HepG2 (cell line): ENCODE measurements at regions not wholly inside any gene's neighbourhood (a gene's known extent, or its start where the extent isn't known, plus 50 kb on each side); places are given as distances from the start of the nearest gene placed in this dataset.

Source experiments
- ATAC-seq: fragments of 200-7000 bp; cut with Tn5 transposase; 3 replicates; pipeline ENCODE4 v1.9.1; 2020; ENCODE audit warnings: mild to moderate bottlenecking, moderate library complexity
- BruUV-seq: library from RNA; stranded (reverse); fragments of 400-500 nt; replicated peaks from 2 replicates; lab custom pipeline; 2021; lab: Mats Ljungman, UMichigan
- CTCF ChIA-PET: fragments of 300-600 bp; formaldehyde crosslinking; extraction: SDS; loops from one replicate; lab custom pipeline; 2021; ENCODE audit warnings: low total read pairs, inconsistent platforms, low intra/inter-chr PET ratio; lab: Yijun Ruan, JAX
- POLR2A ChIA-PET: fragments of 350-600 bp; sonication (Branson Sonifier 250); formaldehyde crosslinking; loops from one replicate; lab custom pipeline; 2020; ENCODE audit warnings: antibody characterized with exemption, inconsistent platforms; lab: Yijun Ruan, JAX
- DNase-seq: peaks from one replicate; pipeline ENCODE4 v3.0.0-alpha.2; 2015; ENCODE audit warnings: low spot score
- FAIRE-seq: peaks from 3 replicates; lab custom pipeline; 2011; peaks lifted over from hg19 to GRCh38; lab: Jason Lieb, UNC
- H2AFZ ChIP-seq: one replicate; pipeline ENCODE4 v1.6.1; 2011; ENCODE audit warnings: low read length, inconsistent platforms
- H3K27ac ChIP-seq: fragments of 300-600 bp; 3 replicates; pipeline ENCODE4 v1.8.0; 2011; ENCODE audit warnings: mixed run types, mild to moderate bottlenecking, mixed read lengths, low read length, inconsistent platforms; ENCODE audit not compliant: insufficient read depth; ENCODE audit errors: extremely low read length
- H3K27me3 ChIP-seq, 2 experiments: fragments of 200-600 bp in 1 of 2; 2 replicates in 1 of 2; 3 replicates in 1 of 2; pipeline versions ENCODE4 v1.6.0 to v1.8.0; 2011; ENCODE audit warnings: low read length in 2 of 2, mild to moderate bottlenecking in 2 of 2, moderate library complexity in 2 of 2, inconsistent platforms in 1 of 2; ENCODE audit not compliant: insufficient read depth in 2 of 2, control insufficient read depth in 1 of 2
- H3K36me3 ChIP-seq, 2 experiments: fragments of 200-600 bp in 1 of 2; replicated peaks in 1 of 2; 2 replicates in 1 of 2; 3 replicates in 1 of 2; pipeline versions ENCODE4 v1.5.1 to v1.8.0; 2011; ENCODE audit warnings: low read length in 2 of 2, inconsistent platforms in 1 of 2; ENCODE audit not compliant: insufficient read depth in 2 of 2, control insufficient read depth in 1 of 2
- H3K4me1 ChIP-seq: 2 replicates; pipeline ENCODE4 v1.5.1; 2012; ENCODE audit warnings: low read length, inconsistent platforms; ENCODE audit not compliant: insufficient read depth
- H3K4me2 ChIP-seq: 2 replicates; pipeline ENCODE4 v1.6.0; 2011; ENCODE audit warnings: low read depth, low read length, inconsistent platforms
- H3K4me3 ChIP-seq, 3 experiments: fragments of 200-600 bp in 1 of 3; sonication (generic), shearing (Covaris generic) in 1 of 3; replicated peaks in 1 of 3; 2 replicates each; pipeline ENCODE4 v1.5.1; 2011 to 2016; ENCODE audit warnings: low read length in 3 of 3, inconsistent platforms in 2 of 3, low read depth in 2 of 3, mild to moderate bottlenecking in 2 of 3, control low read depth in 1 of 3, mixed read lengths in 1 of 3; ENCODE audit not compliant: insufficient read depth in 1 of 3
- H3K79me2 ChIP-seq: one replicate; pipeline ENCODE4 v1.6.1; 2011; ENCODE audit warnings: low read length, inconsistent platforms; ENCODE audit not compliant: insufficient read depth
- H3K9ac ChIP-seq: 2 replicates; pipeline ENCODE4 v1.6.0; 2011; ENCODE audit warnings: mild to moderate bottlenecking, low read depth, low read length, inconsistent platforms; ENCODE audit not compliant: insufficient read depth
- H3K9me3 ChIP-seq: 2 replicates; pipeline ENCODE4 v1.5.1; 2012; ENCODE audit warnings: mild to moderate bottlenecking, low read length
- H4K20me1 ChIP-seq: 2 replicates; pipeline ENCODE4 v1.6.0; 2011; ENCODE audit warnings: inconsistent platforms, mild to moderate bottlenecking, low read length, moderate library complexity; ENCODE audit not compliant: insufficient read depth
- AHR ChIP-seq: IDR thresholded peaks from 2 replicates; pipeline ENCODE4 v1.6.1; 2018; ENCODE audit warnings: missing genetic modification reagents, missing compliant biosample characterization
- BCL3 ChIP-seq: sonication (generic); formaldehyde crosslinking; IDR thresholded peaks from 2 replicates; pipeline ENCODE4 v1.5.1; 2020; ENCODE audit warnings: mild to moderate bottlenecking, missing genetic modification reagents, moderate library complexity
- CENPT ChIP-seq: sonication (generic); formaldehyde crosslinking; IDR thresholded peaks from 2 replicates; pipeline ENCODE4 v1.8.0; 2022; ENCODE audit warnings: low read depth, mild to moderate bottlenecking, moderate library complexity, missing genetic modification reagents
- GATA4 ChIP-seq: sonication (generic); IDR thresholded peaks from 2 replicates; pipeline ENCODE4 v1.6.1; 2016; ENCODE audit warnings: antibody characterized with exemption, low read depth, borderline replicate concordance
- GLMP ChIP-seq: sonication (generic); formaldehyde crosslinking; IDR thresholded peaks from 2 replicates; pipeline ENCODE4 v1.9.0; 2021; ENCODE audit warnings: missing genetic modification reagents, mild to moderate bottlenecking, borderline replicate concordance
- PREB ChIP-seq: sonication (generic); formaldehyde crosslinking; IDR thresholded peaks from 2 replicates; pipeline ENCODE4 v1.4.0; 2020; ENCODE audit warnings: missing genetic modification reagents
- SP5 ChIP-seq: IDR thresholded peaks from 2 replicates; pipeline ENCODE4 v1.6.1; 2016; ENCODE audit warnings: low read depth, borderline replicate concordance
- ZBTB25 ChIP-seq: IDR thresholded peaks from 2 replicates; pipeline ENCODE4 v1.6.1; 2018; ENCODE audit warnings: missing genetic modification reagents
- ZNF607 ChIP-seq: sonication (generic); formaldehyde crosslinking; IDR thresholded peaks from 2 replicates; pipeline ENCODE4 v1.5.1; 2020; ENCODE audit warnings: missing genetic modification reagents, mild to moderate bottlenecking, borderline replicate concordance
- ZNF724P ChIP-seq: sonication (generic); formaldehyde crosslinking; IDR thresholded peaks from 2 replicates; pipeline ENCODE4 v1.8.0; 2022; ENCODE audit warnings: missing genetic modification reagents, borderline replicate concordance
- ZZZ3 ChIP-seq: sonication (generic); formaldehyde crosslinking; IDR thresholded peaks from 2 replicates; pipeline ENCODE4 v1.4.0; 2020; ENCODE audit warnings: missing genetic modification reagents, mild to moderate bottlenecking, borderline replicate concordance
- WGBS: methylation state at CpG from one replicate; pipeline ENCODE4 v1.1.6; 2017; ENCODE audit warnings: low lambda C conversion rate; 5-methylcytosine and 5-hydroxymethylcytosine counted together
- in situ Hi-C: cut with HindIII; loops from 2 replicates; pipeline ENCODE4 v1.10.0; 2017; ENCODE audit warnings: low pct_unique_long_range_greater_than_20kb; ENCODE audit not compliant: extremely low pct_ligation_motif_present
- intact Hi-C: fragments of 100-400 bp; cut with micrococcal nuclease; formaldehyde crosslinking; loops from one replicate; pipeline ENCODE4 v1.10.0; 2022; ENCODE audit not compliant: unreplicated experiment

- WGBS: 81% methylated on average over 5 of the region's 5 CpGs
- Histone ChIP-seq H4K20me1 (no peaks in the 10 kb centered on the region), H3K9ac (no peak overlapping the region), H3K9me3 (no peaks in the 10 kb centered on the region), H3K36me3 (no peaks in the 10 kb centered on the region), H2AFZ (no peak overlapping the region), H3K4me3 (no peak overlapping the region), H3K4me1 (peaks cover 46% of the 10 kb centered on the region), H3K27me3 (peaks cover 0 to 22% of the 10 kb centered on the region in 2 experiments; a peak in 2 of 5 replicates), H3K27ac (no peak overlapping the region), H3K4me2 (no peak overlapping the region), H3K79me2 (no peaks in the 10 kb centered on the region)
- DNase-seq: no peak
- in situ Hi-C loops: no loop called here
- ChIA-PET CTCF (no interaction called here), POLR2A (no interaction called here)
- no peak for FAIRE-seq
- no TSS peak for BruUV-seq
- ATAC-seq: no peak
- TF ChIP-seq ZBTB25: no peak
- no peak for TF ChIP-seq CENPT (CRISPR knock-in tag)
- no peak for TF ChIP-seq AHR (CRISPR knock-in tag)
- intact Hi-C loops: no loop called here
Measured at GRCh38 chr5:6905883-6906282, 192.7 kb downstream of the TENT4A start.

- Histone ChIP-seq H3K36me3 (no peaks in the 10 kb centered on the region), H2AFZ (no peak overlapping the region), H3K27me3 (peaks cover 0 to 28% of the 10 kb centered on the region in 2 experiments; a peak in 2 of 5 replicates), H3K9me3 (no peaks in the 10 kb centered on the region), H3K4me3 (no peak overlapping the region), H3K27ac (no peak overlapping the region), H3K4me1 (peaks cover 31% of the 10 kb centered on the region), H3K4me2 (no peak overlapping the region), H3K79me2 (no peaks in the 10 kb centered on the region), H4K20me1 (no peaks in the 10 kb centered on the region), H3K9ac (no peak overlapping the region)
- POLR2A ChIA-PET: no interaction called here
- no peak for ATAC-seq
- CTCF ChIA-PET: no interaction called here
- DNase-seq: no peak
- FAIRE-seq: no peak
- BruUV-seq: no TSS peak
- intact Hi-C loops (no loop called here), in situ Hi-C loops (no loop called here)
- 54% methylated on average over 8 of the region's 8 CpGs for WGBS
- TF ChIP-seq PREB (no peak), ZNF607 (no peak), GATA4 (no peak), BCL3 (CRISPR knock-in tag) (no peak), SP5 (CRISPR knock-in tag) (no peak), ZNF724P (no peak), ZZZ3 (CRISPR knock-in tag) (no peak), GLMP (CRISPR knock-in tag) (no peak)
Measured at GRCh38 chr5:6907320-6907918, 194.2 kb downstream of the TENT4A start.
